ENCODE measurements at regions not wholly inside any gene's neighbourhood (a gene's known extent, or its start where the extent isn't known, plus 50 kb on each side); places are given as distances from the start of the nearest gene placed in this dataset.

GRCh38 chr17:65393514-65393913 lies 167.9 kb downstream of the AXIN2 start (continued):
- TF ChIP-seq EZH2phosphoT487 (IDR thresholded peaks at IDR 0.05; ENCODE audit: unreplicated experiment) (no peak), ETS1 (IDR thresholded peaks at IDR 0.05) (no peak), ZNF331 (CRISPR knock-in tag; IDR thresholded peaks at IDR 0.05; ENCODE audit: low read depth) (no peak), REST (IDR thresholded peaks at IDR 0.05; ENCODE audit: unreplicated experiment) (no peak), CTCF (conservative IDR thresholded peaks at IDR 0.05; ENCODE audit: low read depth in 2 of 2) (no peak), ZNF114 (CRISPR knock-in tag; IDR thresholded peaks at IDR 0.05) (no peak), NANOG (IDR thresholded peaks at IDR 0.05; ENCODE audit: borderline replicate concordance) (no peak)

- Histone ChIP-seq H3K27ac (ENCODE audit: low read depth) (no peak overlapping the region), H3F3A (replicated peaks; ENCODE audit: low read depth) (no peaks in the 10 kb centered on the region), H2AFZ (no peak overlapping the region), H3K79me2 (replicated peaks; ENCODE audit: insufficient read depth) (no peaks in the 10 kb centered on the region), H4K20me1 (replicated peaks; ENCODE audit: insufficient read depth) (no peaks in the 10 kb centered on the region), H3K4me3 (no peak overlapping the region), H3K9me2 (ENCODE audit: insufficient read depth) (0 out of 2 replicates have a peak, but pooled peaks cover 6% of the 10 kb centered on the region), H3K4me1 (ENCODE audit: insufficient read depth) (no peaks in the 10 kb centered on the region), H3K4me2 (no peak overlapping the region), H3K36me3 (ENCODE audit: insufficient read depth) (no peaks in the 10 kb centered on the region), H3K27me3 (ENCODE audit: insufficient read depth) (no peaks in the 10 kb centered on the region)
- Mint-ChIP-seq H3K27ac (no peak overlapping the region), H3K4me3 (no peak overlapping the region), H3K4me1 (no peaks in the 10 kb centered on the region), H3K36me3 (ENCODE audit: low read depth) (no peaks in the 10 kb centered on the region), H3K27me3 (ENCODE audit: insufficient read depth, low read depth, poor library complexity) (peaks cover 2% of the 10 kb centered on the region), H3K9me3 (peaks cover 4% of the 10 kb centered on the region; the same call in 2 of the 3 replicates)
- ATAC-seq (no peak), DNase-seq (ENCODE audit: low spot score) (no peak)
- no peak for TF ChIP-seq EZH2phosphoT487 (IDR thresholded peaks at IDR 0.05; ENCODE audit: unreplicated experiment)
- no peak for TF ChIP-seq ZNF462 (CRISPR knock-in tag; IDR thresholded peaks at IDR 0.05)
- no peak for TF ChIP-seq STAT1 (IDR thresholded peaks at IDR 0.05; ENCODE audit: unreplicated experiment)
- no peak for TF ChIP-seq NANOG (IDR thresholded peaks at IDR 0.05; ENCODE audit: borderline replicate concordance)
- TF ChIP-seq JUNB (IDR thresholded peaks at IDR 0.05; ENCODE audit: unreplicated experiment): no peak
- TF ChIP-seq CTCF (conservative IDR thresholded peaks at IDR 0.05; ENCODE audit: low read depth in 2 of 2): no peak
These were observed 171.5 kb downstream of the AXIN2 start for GRCh38 chr17:65389949-65390348.
